AG04449 (cell line): ENCODE measurements at regions not wholly inside any gene's neighbourhood (a gene's known extent, or its start where the extent isn't known, plus 50 kb on each side); places are given as distances from the start of the nearest gene placed in this dataset.

Experiments used
- CTCF ChIA-PET: fragments of 350-600 bp; formaldehyde crosslinking; extraction: SDS; loops from one replicate; lab custom pipeline; 2021; ENCODE audit warnings: antibody characterized with exemption; lab: Yijun Ruan, JAX
- POLR2A ChIA-PET: fragments of 400-600, 350-600 bp; formaldehyde crosslinking; extraction: SDS; loops from one replicate; lab custom pipeline; 2020; ENCODE audit warnings: antibody characterized with exemption, inconsistent platforms; lab: Yijun Ruan, JAX
- DNase-seq: peaks from one replicate; pipeline ENCODE4 v3.0.0-alpha.2; 2010; ENCODE audit warnings: low read depth, low spot score
- H3K4me3 ChIP-seq: 2 replicates; pipeline ENCODE4 v1.5.1; 2011; ENCODE audit warnings: low read depth, mild to moderate bottlenecking, control low read depth, low read length
- CTCF ChIP-seq: IDR thresholded peaks from one replicate; pipeline ENCODE4 v1.5.1; 2011; ENCODE audit warnings: mild to moderate bottlenecking, moderate library complexity, low read length, control low read depth, inconsistent platforms; ENCODE audit not compliant: insufficient read depth; ENCODE audit errors: missing control alignments

- ChIA-PET POLR2A (no interaction called here), CTCF (no interaction called here)
- no peak for DNase-seq
- no peak for TF ChIP-seq CTCF
- H3K4me3 ChIP-seq = no peak overlapping the region
Measured at GRCh38 chr14:83133981-83134645, 1600.5 kb upstream of the SEL1L start.

- no peak overlapping the region for H3K4me3 ChIP-seq
- no peak for TF ChIP-seq CTCF
- POLR2A ChIA-PET = no interaction called here
- CTCF ChIA-PET = no interaction called here
- no peak for DNase-seq
Measured at GRCh38 chr14:83140756-83141155, 1607.1 kb upstream of the SEL1L start.

GRCh38 chr14:83147006-83147405, 1613.4 kb upstream of the SEL1L start:
- ChIA-PET CTCF (no interaction called here), POLR2A (no interaction called here)
- no peak for TF ChIP-seq CTCF
- H3K4me3 ChIP-seq = no peak overlapping the region
- no peak for DNase-seq

GRCh38 chr14:83151571-83151970, 1617.9 kb upstream of the SEL1L start:
- H3K4me3 ChIP-seq = no peak overlapping the region
- no peak for TF ChIP-seq CTCF
- POLR2A ChIA-PET = no interaction called here
- CTCF ChIA-PET = no interaction called here
- no peak for DNase-seq

- ChIA-PET CTCF (no interaction called here), POLR2A (no interaction called here)
- no peak overlapping the region for H3K4me3 ChIP-seq
- no peak for TF ChIP-seq CTCF
- DNase-seq = no peak
Measured at GRCh38 chr14:83153081-83153480, 1619.4 kb upstream of the SEL1L start.

GRCh38 chr14:83162361-83162929, 1628.8 kb upstream of the SEL1L start:
- CTCF ChIA-PET = no interaction called here
- no peak for TF ChIP-seq CTCF
- no peak for DNase-seq
- H3K4me3 ChIP-seq = no peak overlapping the region
- POLR2A ChIA-PET = no interaction called here
